OCI-LY3 (cell line): ENCODE measurements at regions not wholly inside any gene's neighbourhood (a gene's known extent, or its start where the extent isn't known, plus 50 kb on each side); places are given as distances from the start of the nearest gene placed in this dataset.

Experiments
- H2AFZ ChIP-seq: fragments of 200-600, 300-600 bp; shearing (Covaris generic); 2 replicates; pipeline ENCODE4 v1.6.0; 2014; ENCODE audit warnings: antibody characterized with exemption, low read depth, low read length
- H3K27ac ChIP-seq: fragments of 200-600, 300-600 bp; sonication (generic); 2 replicates; pipeline ENCODE4 v1.5.1; 2014; ENCODE audit warnings: mild to moderate bottlenecking, low read length, moderate library complexity, mixed read lengths
- H3K27me3 ChIP-seq: fragments of 200-600, 300-600 bp; sonication (generic); 2 replicates; pipeline ENCODE4 v1.6.1; 2014; ENCODE audit warnings: low read depth, low read length, mixed read lengths
- H3K36me3 ChIP-seq: fragments of 200-600, 300-600 bp; sonication (generic); replicated peaks from 2 replicates; pipeline ENCODE3; 2014; ENCODE audit warnings: low read depth, low read length, mixed read lengths
- H3K4me1 ChIP-seq: fragments of 300-600, 200-600 bp; sonication (generic); 2 replicates; pipeline ENCODE4 v1.6.1; 2014; ENCODE audit warnings: low read length, mixed read lengths
- H3K4me2 ChIP-seq: fragments of 200-600, 300-600 bp; sonication (generic); 2 replicates; pipeline ENCODE4 v1.6.1; 2014; ENCODE audit warnings: low read length, mixed read lengths
- H3K4me3 ChIP-seq: fragments of 300-600, 200-600 bp; sonication (generic); 2 replicates; pipeline ENCODE4 v1.5.1; 2014; ENCODE audit warnings: antibody characterized with exemption, mild to moderate bottlenecking, low read length, moderate library complexity
- H3K79me2 ChIP-seq: fragments of 300-600, 200-600 bp; shearing (Covaris generic); 2 replicates; pipeline ENCODE4 v1.6.1; 2014; ENCODE audit warnings: mild to moderate bottlenecking, low read length, mixed read lengths
- H3K9ac ChIP-seq: fragments of 300-600, 200-600 bp; shearing (Covaris generic); 2 replicates; pipeline ENCODE4 v1.6.0; 2014; ENCODE audit warnings: mild to moderate bottlenecking, low read length, moderate library complexity
- H3K9me3 ChIP-seq: fragments of 200-600, 300-600 bp; shearing (Covaris generic); 2 replicates; pipeline ENCODE4 v1.6.1; 2014; ENCODE audit warnings: low read length, mixed read lengths; ENCODE audit not compliant: insufficient read depth
- H4K20me1 ChIP-seq: fragments of 200-600, 300-600 bp; sonication (generic); 2 replicates; pipeline ENCODE4 v1.6.1; 2016; ENCODE audit warnings: low read length, mixed read lengths; ENCODE audit not compliant: insufficient read depth
- CTCF ChIP-seq: fragments of 200-600, 300-600 bp; sonication (generic); IDR thresholded peaks from 2 replicates; pipeline ENCODE4 v1.5.1; 2014; ENCODE audit warnings: antibody characterized with exemption, low read length, low read depth
- EZH2phosphoT487 ChIP-seq: fragments of 200-600 bp; shearing (Covaris generic); IDR thresholded peaks from 2 replicates; pipeline ENCODE4 v1.6.1; 2018; ENCODE audit warnings: antibody characterized with exemption, mixed run types, low read depth

DNA sequence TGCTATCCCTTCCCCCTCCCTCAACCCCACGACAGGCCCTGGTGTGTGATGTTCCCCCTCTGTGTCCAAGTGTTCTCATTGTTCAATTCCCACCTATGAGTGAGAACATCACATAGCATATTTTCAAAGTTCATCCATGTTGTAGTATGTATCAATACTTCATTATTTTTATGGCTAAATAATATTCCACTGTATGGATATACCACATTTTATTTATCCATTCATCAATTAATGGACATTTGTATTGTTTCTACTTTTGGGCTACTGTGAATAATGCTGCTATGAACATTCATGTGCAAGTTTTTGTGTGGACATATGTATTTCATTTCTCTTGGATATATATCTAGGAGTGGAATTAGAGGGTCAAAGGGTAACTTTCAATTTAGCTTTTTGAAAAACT is 58.7 kb upstream of the ARMC2 start:
- Histone ChIP-seq H3K4me3 (no peak overlapping the region), H3K9ac (no peak overlapping the region), H3K36me3 (no peaks in the 10 kb centered on the region), H3K27me3 (peaks cover 65% of the 10 kb centered on the region), H3K9me3 (no peaks in the 10 kb centered on the region), H3K4me1 (no peaks in the 10 kb centered on the region), H2AFZ (no peak overlapping the region), H3K27ac (no peak overlapping the region), H4K20me1 (peaks cover 9% of the 10 kb centered on the region; the same call in 1 of the 2 replicates), H3K4me2 (no peak overlapping the region), H3K79me2 (no peaks in the 10 kb centered on the region)
- TF ChIP-seq CTCF: no peak
- no peak for TF ChIP-seq EZH2phosphoT487

- H3K27me3 ChIP-seq: peaks cover 55% of the 10 kb centered on the region
- H3K27ac ChIP-seq: no peak overlapping the region
- H3K36me3 ChIP-seq: no peaks in the 10 kb centered on the region
- no peak overlapping the region for H3K9ac ChIP-seq
- no peak overlapping the region for H3K4me3 ChIP-seq
- H3K79me2 ChIP-seq: no peaks in the 10 kb centered on the region
- H3K4me1 ChIP-seq: peaks cover 7% of the 10 kb centered on the region
- TF ChIP-seq CTCF (no peak), EZH2phosphoT487 (no peak)
- no peak overlapping the region for H3K4me2 ChIP-seq
- H3K9me3 ChIP-seq: no peaks in the 10 kb centered on the region
- peaks cover 15% of the 10 kb centered on the region for H4K20me1 ChIP-seq
- H2AFZ ChIP-seq: no peak overlapping the region
Measured at GRCh38 chr6:108791700-108792099, 56.5 kb upstream of the ARMC2 start.

DNA sequence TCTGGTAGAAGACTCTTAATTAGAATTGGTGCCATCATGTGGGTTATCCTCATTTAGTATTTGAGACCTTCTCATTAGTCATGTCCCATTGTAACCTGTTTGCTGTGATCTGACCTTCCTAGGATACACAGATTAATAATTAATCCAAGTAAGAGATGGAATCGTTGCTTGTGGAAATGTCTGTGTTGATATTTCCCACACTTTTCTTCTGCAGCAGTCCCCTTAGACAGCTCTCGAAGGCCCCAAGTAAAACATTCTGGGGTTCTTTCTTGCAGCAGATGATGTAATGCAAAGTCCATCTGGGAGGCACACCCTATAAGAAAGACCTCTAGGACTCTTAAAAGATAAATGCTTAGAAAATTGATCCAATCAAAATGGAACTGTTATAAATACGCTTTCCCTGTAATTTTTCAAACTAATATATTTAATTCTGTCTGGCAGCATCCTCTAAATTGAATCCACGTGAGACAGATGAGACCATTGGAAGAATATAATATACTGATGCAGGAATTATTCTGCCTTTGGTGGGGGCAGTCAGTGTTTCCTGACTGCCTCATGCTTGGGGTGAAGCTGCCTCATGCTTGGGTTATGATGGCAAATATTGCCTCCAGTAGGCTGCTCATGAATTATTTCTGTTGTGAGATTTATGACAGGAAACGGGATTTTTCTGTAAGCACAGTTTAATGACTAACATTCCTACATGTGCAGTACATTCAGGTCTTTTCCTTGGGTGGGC is 54.5 kb upstream of the ARMC2 start:
- no peak overlapping the region for H3K27ac ChIP-seq
- peaks cover 7% of the 10 kb centered on the region for H3K4me1 ChIP-seq
- H3K4me3 ChIP-seq: no peak overlapping the region
- H2AFZ ChIP-seq: no peak overlapping the region
- peaks cover 61% of the 10 kb centered on the region for H3K27me3 ChIP-seq
- TF ChIP-seq EZH2phosphoT487 (no peak), CTCF (no peak)
- no peak overlapping the region for H3K4me2 ChIP-seq
- no peak overlapping the region for H3K9ac ChIP-seq
- no peaks in the 10 kb centered on the region for H3K9me3 ChIP-seq
- H4K20me1 ChIP-seq: peaks cover 21% of the 10 kb centered on the region
- no peaks in the 10 kb centered on the region for H3K79me2 ChIP-seq
- H3K36me3 ChIP-seq: no peaks in the 10 kb centered on the region

DNA sequence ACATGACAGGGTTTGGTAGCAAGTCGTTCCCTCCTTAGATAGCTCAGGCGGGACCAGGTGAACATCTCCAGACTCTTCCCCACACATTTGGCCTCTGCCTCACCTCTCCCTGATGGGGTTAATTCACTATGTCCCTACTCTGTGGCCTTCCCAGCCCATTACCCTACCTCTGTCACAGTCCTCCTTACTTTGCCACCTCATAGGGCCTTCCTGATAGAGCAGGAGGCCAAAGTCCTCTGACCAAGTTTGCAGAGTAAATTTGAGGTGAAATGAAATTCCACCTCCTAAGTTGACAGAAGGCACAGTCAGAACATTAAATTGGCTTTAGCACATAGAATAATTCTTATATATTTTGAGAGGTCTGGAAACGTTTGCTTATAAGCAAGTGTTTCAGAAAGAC is 53.1 kb upstream of the ARMC2 start:
- Histone ChIP-seq H3K9me3 (no peaks in the 10 kb centered on the region), H2AFZ (no peak overlapping the region), H4K20me1 (peaks cover 21% of the 10 kb centered on the region), H3K4me1 (peaks cover 7% of the 10 kb centered on the region), H3K27ac (no peak overlapping the region), H3K79me2 (no peaks in the 10 kb centered on the region), H3K4me2 (no peak overlapping the region), H3K27me3 (peaks cover 70% of the 10 kb centered on the region), H3K36me3 (no peaks in the 10 kb centered on the region), H3K4me3 (no peak overlapping the region), H3K9ac (no peak overlapping the region)
- TF ChIP-seq EZH2phosphoT487 (no peak), CTCF (no peak)
